ENCODE measurements at regions not wholly inside any gene's neighbourhood (a gene's known extent, or its start where the extent isn't known, plus 50 kb on each side); places are given as distances from the start of the nearest gene placed in this dataset.
"Not testable (repeated sequence)": the region's sequence is repeated elsewhere in the genome, so short reads cannot be mapped to it uniquely, and the experiment has no call there.

- H4K20me1 ChIP-seq (replicated peaks; ENCODE audit: control insufficient read depth, extremely low read depth, insufficient read depth, low read length); H3K27me3 ChIP-seq (ENCODE audit: control insufficient read depth in 2 of 2, insufficient read depth in 2 of 2, low read length in 2 of 2); BruUV-seq (replicated peaks); H3K36me3 ChIP-seq (ENCODE audit: control insufficient read depth in 2 of 2, extremely low read depth in 1 of 2, insufficient read depth in 2 of 2, low read length in 2 of 2); H3K79me2 ChIP-seq (ENCODE audit: control insufficient read depth, insufficient read depth, low read length); intact Hi-C loops (cut with micrococcal nuclease); dilution Hi-C loops (cut with MboI; ENCODE audit: extremely low pct_ligation_motif_present, low sequenced_read_pairs); FAIRE-seq; DNase-seq (ENCODE audit: low read depth, low spot score); H3K27ac ChIP-seq (ENCODE audit: insufficient read depth, low read depth, low read length); H3K9me3 ChIP-seq (replicated peaks; ENCODE audit: control insufficient read depth, insufficient read depth, low read length); H3K4me2 ChIP-seq (ENCODE audit: insufficient read depth, low read length); POLR2A ChIA-PET; H3K4me1 ChIP-seq (ENCODE audit: control insufficient read depth, extremely low read depth, insufficient read depth, low read length); H3K9me1 ChIP-seq (replicated peaks; ENCODE audit: control insufficient read depth, extremely low read depth, insufficient read depth, low read length); CTCF ChIA-PET; H3K9ac ChIP-seq (replicated peaks; ENCODE audit: extremely low read depth, insufficient read depth, low read length); H2AFZ ChIP-seq (ENCODE audit: low read depth, low read length); H3K4me3 ChIP-seq (replicated peaks in 1 of 3; ENCODE audit: insufficient read depth in 1 of 3, low read depth in 1 of 3, low read length in 3 of 3): not testable (repeated sequence)
Observed at GRCh38 chr1:161454865-161455707, 50.2 kb upstream of the FCGR2A start.

GRCh38 chr1:161453950-161454864, 51.0 kb upstream of the FCGR2A start:
- intact Hi-C loops (cut with micrococcal nuclease); H3K4me1 ChIP-seq (ENCODE audit: control insufficient read depth, extremely low read depth, insufficient read depth, low read length); DNase-seq (ENCODE audit: low read depth, low spot score); H3K36me3 ChIP-seq (ENCODE audit: control insufficient read depth in 2 of 2, extremely low read depth in 1 of 2, insufficient read depth in 2 of 2, low read length in 2 of 2); H3K4me3 ChIP-seq (replicated peaks in 1 of 3; ENCODE audit: insufficient read depth in 1 of 3, low read depth in 1 of 3, low read length in 3 of 3); POLR2A ChIA-PET; H2AFZ ChIP-seq (ENCODE audit: low read depth, low read length); dilution Hi-C loops (cut with MboI; ENCODE audit: extremely low pct_ligation_motif_present, low sequenced_read_pairs); H3K27ac ChIP-seq (ENCODE audit: insufficient read depth, low read depth, low read length); H3K27me3 ChIP-seq (ENCODE audit: control insufficient read depth in 2 of 2, insufficient read depth in 2 of 2, low read length in 2 of 2); H3K9me3 ChIP-seq (replicated peaks; ENCODE audit: control insufficient read depth, insufficient read depth, low read length); H4K20me1 ChIP-seq (replicated peaks; ENCODE audit: control insufficient read depth, extremely low read depth, insufficient read depth, low read length); FAIRE-seq; H3K9ac ChIP-seq (replicated peaks; ENCODE audit: extremely low read depth, insufficient read depth, low read length); CTCF ChIA-PET; H3K9me1 ChIP-seq (replicated peaks; ENCODE audit: control insufficient read depth, extremely low read depth, insufficient read depth, low read length); H3K79me2 ChIP-seq (ENCODE audit: control insufficient read depth, insufficient read depth, low read length); H3K4me2 ChIP-seq (ENCODE audit: insufficient read depth, low read length): not testable (repeated sequence)
- TSS peak; percentile 96 for BruUV-seq (replicated peaks)

- H3K4me2 ChIP-seq (ENCODE audit: insufficient read depth, low read length); H3K27ac ChIP-seq (ENCODE audit: insufficient read depth, low read depth, low read length); H3K79me2 ChIP-seq (ENCODE audit: control insufficient read depth, insufficient read depth, low read length); DNase-seq (ENCODE audit: low read depth, low spot score); BruUV-seq (replicated peaks); CTCF ChIA-PET; H3K9me1 ChIP-seq (replicated peaks; ENCODE audit: control insufficient read depth, extremely low read depth, insufficient read depth, low read length); FAIRE-seq; H3K4me3 ChIP-seq (replicated peaks in 1 of 3; ENCODE audit: insufficient read depth in 1 of 3, low read depth in 1 of 3, low read length in 3 of 3); dilution Hi-C loops (cut with MboI; ENCODE audit: extremely low pct_ligation_motif_present, low sequenced_read_pairs); H3K9me3 ChIP-seq (replicated peaks; ENCODE audit: control insufficient read depth, insufficient read depth, low read length); H4K20me1 ChIP-seq (replicated peaks; ENCODE audit: control insufficient read depth, extremely low read depth, insufficient read depth, low read length); intact Hi-C loops (cut with micrococcal nuclease); H2AFZ ChIP-seq (ENCODE audit: low read depth, low read length); H3K27me3 ChIP-seq (ENCODE audit: control insufficient read depth in 2 of 2, insufficient read depth in 2 of 2, low read length in 2 of 2); POLR2A ChIA-PET; H3K9ac ChIP-seq (replicated peaks; ENCODE audit: extremely low read depth, insufficient read depth, low read length); H3K4me1 ChIP-seq (ENCODE audit: control insufficient read depth, extremely low read depth, insufficient read depth, low read length); H3K36me3 ChIP-seq (ENCODE audit: control insufficient read depth in 2 of 2, extremely low read depth in 1 of 2, insufficient read depth in 2 of 2, low read length in 2 of 2): not testable (repeated sequence)
Observed at GRCh38 chr1:161451698-161452348, 53.4 kb upstream of the FCGR2A start.
